Osteocyte (in vitro differentiated cells): ENCODE measurements at regions not wholly inside any gene's neighbourhood (a gene's known extent, or its start where the extent isn't known, plus 50 kb on each side); places are given as distances from the start of the nearest gene placed in this dataset.
"Not testable (repeated sequence)": the region's sequence is repeated elsewhere in the genome, so short reads cannot be mapped to it uniquely, and the experiment has no call there.

Experiments used
- DNase-seq: peaks from one replicate; pipeline ENCODE4 v3.0.0; 2021; ENCODE audit warnings: mixed read lengths; ENCODE audit not compliant: unreplicated experiment; ENCODE audit errors: extremely low spot score
- H3K27ac Mint-ChIP-seq: one replicate; pipeline ENCODE4 v1.8.0; 2021; ENCODE audit warnings: mild to moderate bottlenecking, mixed read lengths; ENCODE audit not compliant: unreplicated experiment
- H3K27me3 Mint-ChIP-seq: one replicate; pipeline ENCODE4 v1.8.0; 2021; ENCODE audit warnings: mixed read lengths; ENCODE audit not compliant: unreplicated experiment
- H3K36me3 Mint-ChIP-seq: one replicate; pipeline ENCODE4 v1.8.0; 2021; ENCODE audit warnings: mixed read lengths; ENCODE audit not compliant: unreplicated experiment
- H3K4me1 Mint-ChIP-seq: one replicate; pipeline ENCODE4 v1.8.0; 2021; ENCODE audit warnings: mixed read lengths; ENCODE audit not compliant: unreplicated experiment
- H3K4me3 Mint-ChIP-seq: one replicate; pipeline ENCODE4 v1.8.0; 2021; ENCODE audit warnings: mild to moderate bottlenecking, moderate library complexity, mixed read lengths; ENCODE audit not compliant: unreplicated experiment
- H3K9me3 Mint-ChIP-seq: one replicate; pipeline ENCODE4 v1.8.0; 2021; ENCODE audit warnings: mixed read lengths; ENCODE audit not compliant: unreplicated experiment
- CTCF ChIP-seq: fragments of 200-600 bp; sonication (generic); IDR thresholded peaks from 2 replicates; pipeline ENCODE4 v1.5.0; 2021; ENCODE audit warnings: antibody characterized with exemption, mild to moderate bottlenecking, moderate library complexity

GRCh38 chr12:83515306-83516026, 828.8 kb downstream of the TMTC2 start:
- no peaks in the 10 kb centered on the region for H3K9me3 Mint-ChIP-seq
- no peak for DNase-seq
- H3K36me3 Mint-ChIP-seq = no peaks in the 10 kb centered on the region
- peaks cover 8% of the 10 kb centered on the region for H3K27me3 Mint-ChIP-seq
- H3K4me3 Mint-ChIP-seq = no peak overlapping the region
- H3K4me1 Mint-ChIP-seq = no peaks in the 10 kb centered on the region
- H3K27ac Mint-ChIP-seq = no peak overlapping the region
- TF ChIP-seq CTCF = no peak

- Mint-ChIP-seq H3K4me3 (no peak overlapping the region), H3K4me1 (no peaks in the 10 kb centered on the region), H3K36me3 (no peaks in the 10 kb centered on the region), H3K27ac (no peak overlapping the region), H3K9me3 (peaks cover 3% of the 10 kb centered on the region), H3K27me3 (peaks cover 5% of the 10 kb centered on the region)
- DNase-seq = no peak
- TF ChIP-seq CTCF = no peak
Observed at GRCh38 chr12:83514372-83514771, 827.7 kb downstream of the TMTC2 start.

GRCh38 chr12:83506841-83507240, 820.1 kb downstream of the TMTC2 start:
- Mint-ChIP-seq H3K27me3 (no peaks in the 10 kb centered on the region), H3K4me1 (no peaks in the 10 kb centered on the region), H3K27ac (no peak overlapping the region), H3K36me3 (no peaks in the 10 kb centered on the region), H3K9me3 (peaks cover 3% of the 10 kb centered on the region), H3K4me3 (no peak overlapping the region)
- TF ChIP-seq CTCF = no peak
- DNase-seq = no peak

- H3K4me1 Mint-ChIP-seq = no peaks in the 10 kb centered on the region
- TF ChIP-seq CTCF = no peak
- H3K36me3 Mint-ChIP-seq = no peaks in the 10 kb centered on the region
- no peak overlapping the region for H3K4me3 Mint-ChIP-seq
- no peaks in the 10 kb centered on the region for H3K27me3 Mint-ChIP-seq
- no peak overlapping the region for H3K27ac Mint-ChIP-seq
- peaks cover 9% of the 10 kb centered on the region for H3K9me3 Mint-ChIP-seq
- no peak for DNase-seq
Observed at GRCh38 chr12:83505586-83505985, 818.9 kb downstream of the TMTC2 start.

GRCh38 chr12:83499894-83500293, 813.2 kb downstream of the TMTC2 start:
- not testable (repeated sequence) for H3K4me3 Mint-ChIP-seq, H3K4me1 Mint-ChIP-seq, H3K27me3 Mint-ChIP-seq, H3K36me3 Mint-ChIP-seq, H3K27ac Mint-ChIP-seq, DNase-seq
- H3K9me3 Mint-ChIP-seq = peaks cover 14% of the 10 kb centered on the region
